A673 (cell line): ENCODE measurements at regions not wholly inside any gene's neighbourhood (a gene's known extent, or its start where the extent isn't known, plus 50 kb on each side); places are given as distances from the start of the nearest gene placed in this dataset.

Experiments used
- BruUV-seq: library from RNA; stranded (reverse); fragments of 400-500 nt; replicated peaks from 2 replicates; lab custom pipeline; 2021; lab: Mats Ljungman, UMichigan
- CTCF ChIA-PET: fragments of 300-600 bp; sonication (Branson Sonifier 250); formaldehyde crosslinking; loops from one replicate; lab custom pipeline; 2022; ENCODE audit warnings: antibody characterized with exemption; lab: Charles Lee
- POLR2A ChIA-PET: fragments of 300-600 bp; sonication (Branson Sonifier 250); formaldehyde crosslinking; loops from one replicate; lab custom pipeline; 2022; ENCODE audit warnings: antibody characterized with exemption; ENCODE audit not compliant: low non-redundant PET; lab: Charles Lee
- DNase-seq: peaks from one replicate; pipeline ENCODE4 v3.0.0-alpha.2; 2015; ENCODE audit warnings: low spot score
- H3K27ac ChIP-seq: fragments of 200-600 bp; sonication (generic); 2 replicates; pipeline ENCODE4 v1.5.1; 2016; ENCODE audit warnings: mixed run types, low read depth, mild to moderate bottlenecking, mixed read lengths, antibody characterized with exemption, low read length; ENCODE audit not compliant: poor library complexity, severe bottlenecking
- H3K27me3 ChIP-seq: fragments of 200-600 bp; sonication (generic); replicated peaks from 2 replicates; pipeline ENCODE4 v1.6.1; 2017; ENCODE audit warnings: mixed run types, low read depth, mild to moderate bottlenecking, mixed read lengths, antibody characterized with exemption, low read length; ENCODE audit not compliant: insufficient read depth, poor library complexity
- H3K36me3 ChIP-seq: fragments of 200-600 bp; sonication (generic); 2 replicates; pipeline ENCODE4 v1.6.1; 2016; ENCODE audit warnings: mixed run types, mild to moderate bottlenecking, mixed read lengths, antibody characterized with exemption, low read length; ENCODE audit not compliant: insufficient read depth, poor library complexity, severe bottlenecking
- H3K4me1 ChIP-seq: fragments of 200-600 bp; sonication (generic); 2 replicates; pipeline ENCODE4 v1.6.1; 2017; ENCODE audit warnings: mixed run types, mild to moderate bottlenecking, mixed read lengths, antibody characterized with exemption, low read length; ENCODE audit not compliant: insufficient read depth, poor library complexity, severe bottlenecking
- H3K4me3 ChIP-seq: fragments of 200-600 bp; sonication (generic); 2 replicates; pipeline ENCODE4 v1.5.1; 2016; ENCODE audit warnings: low read depth, mixed run types, mild to moderate bottlenecking, mixed read lengths, low read length; ENCODE audit not compliant: poor library complexity, severe bottlenecking
- H3K9me3 ChIP-seq: fragments of 200-600 bp; sonication (generic); 2 replicates; pipeline ENCODE4 v1.6.1; 2016; ENCODE audit warnings: mixed run types, low read depth, mild to moderate bottlenecking, mixed read lengths, antibody characterized with exemption, low read length; ENCODE audit not compliant: poor library complexity, severe bottlenecking
- CTCF ChIP-seq: fragments of 300-800, 200-600 bp; sonication (generic); conservative IDR thresholded peaks from 2 replicates; pipeline ENCODE4 v1.5.1; 2017; ENCODE audit warnings: low read depth, mild to moderate bottlenecking, antibody characterized with exemption, low read length, moderate library complexity, mixed read lengths
- EZH2 ChIP-seq: fragments of 200-600 bp; sonication (generic); IDR thresholded peaks from 2 replicates; pipeline ENCODE4 v1.6.1; 2017; ENCODE audit warnings: borderline replicate concordance, low read depth, mild to moderate bottlenecking, mixed read lengths, antibody characterized with exemption, low read length; ENCODE audit not compliant: poor library complexity, severe bottlenecking
- intact Hi-C: fragments of 100-400 bp; cut with micrococcal nuclease; formaldehyde crosslinking; loops from one replicate; pipeline ENCODE4 v1.10.0; 2022; ENCODE audit not compliant: unreplicated experiment

- intact Hi-C loops = no loop called here
- ChIA-PET CTCF (no interaction called here), POLR2A (no interaction called here)
These were observed 104.2 kb upstream of the CASZ1 start for GRCh38 chr1:10900691-10901090.

GRCh38 chr1:10901091-10901890 lies 104.8 kb upstream of the CASZ1 start:
- BruUV-seq = no TSS peak
- peaks cover 29% of the 10 kb centered on the region for H3K4me1 ChIP-seq
- ChIA-PET POLR2A (no interaction called here), CTCF (no interaction called here)
- peak overlapping the region; percentile 47 for H3K27ac ChIP-seq
- intact Hi-C loops = no loop called here
- DNase-seq = peak; percentile 60
- H3K36me3 ChIP-seq = no peaks in the 10 kb centered on the region
- no peaks in the 10 kb centered on the region for H3K9me3 ChIP-seq
- H3K27me3 ChIP-seq = no peaks in the 10 kb centered on the region
- no peak for TF ChIP-seq EZH2
- TF ChIP-seq CTCF = no peak
- no peak overlapping the region for H3K4me3 ChIP-seq

More at GRCh38 chr1:10900691-10901090, 104.2 kb upstream of the CASZ1 start:
- Histone ChIP-seq H3K4me3 (no peak overlapping the region), H3K27ac (peak overlapping the region; percentile 47), H3K9me3 (no peaks in the 10 kb centered on the region), H3K36me3 (no peaks in the 10 kb centered on the region), H3K4me1 (peaks cover 28% of the 10 kb centered on the region), H3K27me3 (no peaks in the 10 kb centered on the region)
- no peak for TF ChIP-seq EZH2
- TF ChIP-seq CTCF = no peak
- no TSS peak for BruUV-seq
- no peak for DNase-seq

- Histone ChIP-seq H3K4me3 (no peak overlapping the region), H3K9me3 (no peaks in the 10 kb centered on the region), H3K36me3 (no peaks in the 10 kb centered on the region), H3K4me1 (peaks cover 29% of the 10 kb centered on the region), H3K27me3 (no peaks in the 10 kb centered on the region), H3K27ac (peak overlapping the region; percentile 47)
- ChIA-PET POLR2A (no interaction called here), CTCF (no interaction called here)
- BruUV-seq = no TSS peak
- intact Hi-C loops = no loop called here
- no peak for TF ChIP-seq EZH2
- TF ChIP-seq CTCF = no peak
- no peak for DNase-seq
These were observed 105.7 kb upstream of the CASZ1 start for GRCh38 chr1:10901891-10902805.
